ENCODE measurements at regions not wholly inside any gene's neighbourhood (a gene's known extent, or its start where the extent isn't known, plus 50 kb on each side); places are given as distances from the start of the nearest gene placed in this dataset.

GRCh38 chr6:164749221-164750064 lies 560.0 kb downstream of the C6orf118 start:
- H3K4me2 ChIP-seq (ENCODE audit: low read depth, low read length), result no peak overlapping the region
- intact Hi-C loops (cut with micrococcal nuclease; ENCODE audit: unreplicated experiment), result no loop called here
- no peak for DNase-seq (ENCODE audit: low spot score)

More at GRCh38 chr6:164749221-164750064, 560.0 kb downstream of the C6orf118 start:
- BruUV-seq (replicated peaks), result no TSS peak
- no peaks in the 10 kb centered on the region for H3K4me1 ChIP-seq (ENCODE audit: insufficient read depth, low read length)
- 16% methylated on average over 9 of the region's 9 CpGs for WGBS (ENCODE audit: low lambda C conversion rate)
- ATAC-seq (no peak), FAIRE-seq (no peak)
- no peaks in the 10 kb centered on the region; a peak in 1 of 5 replicates for H3K27me3 ChIP-seq (ENCODE audit: control insufficient read depth in 1 of 2, insufficient read depth in 2 of 2, low read length in 2 of 2)
- H3K9ac ChIP-seq (ENCODE audit: insufficient read depth, low read depth, low read length), result no peak overlapping the region
- H3K36me3 ChIP-seq (replicated peaks in 1 of 2; ENCODE audit: control insufficient read depth in 1 of 2, insufficient read depth in 2 of 2, low read length in 2 of 2), result no peaks in the 10 kb centered on the region
- no peak overlapping the region for H3K27ac ChIP-seq (ENCODE audit: extremely low read length, insufficient read depth, low read length)
- peaks cover 94% of the 10 kb centered on the region for H3K9me3 ChIP-seq (ENCODE audit: low read length)
- ChIA-PET POLR2A (no interaction called here), CTCF (ENCODE audit: low intra/inter-chr PET ratio, low total read pairs) (no interaction called here)
- in situ Hi-C loops (cut with HindIII; ENCODE audit: extremely low pct_ligation_motif_present, low pct_unique_long_range_greater_than_20kb), result no loop called here
- TF ChIP-seq ZZZ3 (CRISPR knock-in tag; IDR thresholded peaks at IDR 0.05; ENCODE audit: borderline replicate concordance) (no peak), ZNF512B (CRISPR knock-in tag; IDR thresholded peaks at IDR 0.05; ENCODE audit: borderline replicate concordance) (no peak), ISL2 (CRISPR knock-in tag; IDR thresholded peaks at IDR 0.05) (no peak), TBL1XR1 (IDR thresholded peaks at IDR 0.05; ENCODE audit: borderline replicate concordance, low read length, partially characterized antibody) (no peak), ZNF33A (CRISPR knock-in tag; IDR thresholded peaks at IDR 0.05; ENCODE audit: borderline replicate concordance) (no peak), SMAD9 (CRISPR knock-in tag; IDR thresholded peaks at IDR 0.05) (no peak), ZNF768 (CRISPR knock-in tag; IDR thresholded peaks at IDR 0.05) (no peak)
- H3K79me2 ChIP-seq (ENCODE audit: insufficient read depth, low read length), result no peaks in the 10 kb centered on the region
- H4K20me1 ChIP-seq (ENCODE audit: insufficient read depth, low read length), result no peaks in the 10 kb centered on the region
- no peak overlapping the region for H3K4me3 ChIP-seq (replicated peaks in 1 of 3; ENCODE audit: insufficient read depth in 1 of 3, low read depth in 2 of 3, low read length in 3 of 3)
- no peak overlapping the region for H2AFZ ChIP-seq (ENCODE audit: low read length)

Measured in HepG2 (cell line).